ENCODE measurements at regions not wholly inside any gene's neighbourhood (a gene's known extent, or its start where the extent isn't known, plus 50 kb on each side); places are given as distances from the start of the nearest gene placed in this dataset.

DNA sequence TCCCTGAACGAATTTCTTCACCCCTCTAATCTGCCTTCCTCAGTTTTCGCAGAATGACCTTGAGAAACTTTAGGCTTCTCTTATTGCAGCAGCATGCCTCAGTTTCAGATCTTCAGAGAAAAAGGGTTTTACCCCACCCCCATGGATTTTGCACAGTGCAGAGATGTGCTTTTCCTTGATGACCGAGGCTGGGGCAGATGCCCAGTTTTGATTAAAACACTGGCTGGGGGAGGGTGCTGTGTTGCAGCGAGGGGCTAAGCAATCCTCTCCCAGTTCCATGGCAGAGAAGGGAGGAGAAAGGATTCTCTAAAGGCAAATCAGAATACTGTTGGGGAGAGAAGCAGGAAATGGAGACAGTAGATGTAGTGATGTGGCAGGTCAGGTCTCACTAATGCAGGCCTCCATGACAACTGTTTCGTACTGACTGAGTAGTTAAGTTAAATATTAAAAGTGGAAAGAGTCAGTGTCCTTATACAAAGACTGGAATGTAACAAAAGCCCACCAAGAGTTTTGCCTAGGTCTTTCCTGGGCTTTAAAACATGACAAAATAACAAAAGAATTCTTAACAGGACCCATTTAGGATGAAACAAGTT lies 50.8 kb upstream of the PDZD8 start:
- TF ChIP-seq TCF7L2 (IDR thresholded peaks at IDR 0.05; ENCODE audit: borderline replicate concordance, low read depth, low read length), result no peak
- TF ChIP-seq, protein P1, sequence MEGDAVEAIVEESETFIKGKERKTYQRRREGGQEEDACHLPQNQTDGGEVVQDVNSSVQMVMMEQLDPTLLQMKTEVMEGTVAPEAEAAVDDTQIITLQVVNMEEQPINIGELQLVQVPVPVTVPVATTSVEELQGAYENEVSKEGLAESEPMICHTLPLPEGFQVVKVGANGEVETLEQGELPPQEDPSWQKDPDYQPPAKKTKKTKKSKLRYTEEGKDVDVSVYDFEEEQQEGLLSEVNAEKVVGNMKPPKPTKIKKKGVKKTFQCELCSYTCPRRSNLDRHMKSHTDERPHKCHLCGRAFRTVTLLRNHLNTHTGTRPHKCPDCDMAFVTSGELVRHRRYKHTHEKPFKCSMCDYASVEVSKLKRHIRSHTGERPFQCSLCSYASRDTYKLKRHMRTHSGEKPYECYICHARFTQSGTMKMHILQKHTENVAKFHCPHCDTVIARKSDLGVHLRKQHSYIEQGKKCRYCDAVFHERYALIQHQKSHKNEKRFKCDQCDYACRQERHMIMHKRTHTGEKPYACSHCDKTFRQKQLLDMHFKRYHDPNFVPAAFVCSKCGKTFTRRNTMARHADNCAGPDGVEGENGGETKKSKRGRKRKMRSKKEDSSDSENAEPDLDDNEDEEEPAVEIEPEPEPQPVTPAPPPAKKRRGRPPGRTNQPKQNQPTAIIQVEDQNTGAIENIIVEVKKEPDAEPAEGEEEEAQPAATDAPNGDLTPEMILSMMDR (tag by site-specific recombination; IDR thresholded peaks at IDR 0.05), result no peak
- TF ChIP-seq ZNF571 (tag by site-specific recombination; IDR thresholded peaks at IDR 0.05), result no peak
- TF ChIP-seq ZBTB1 (tag by site-specific recombination; IDR thresholded peaks at IDR 0.05), result no peak
- no peak for TF ChIP-seq ZEB2 (tag by site-specific recombination; IDR thresholded peaks at IDR 0.05)
- no peak for TF ChIP-seq ZBTB21 (tag by site-specific recombination; IDR thresholded peaks at IDR 0.05)
- TF ChIP-seq ZFP3 (tag by site-specific recombination; IDR thresholded peaks at IDR 0.05; ENCODE audit: low read depth), result no peak

Measured in HEK293 (cell line).